ENCODE measurements at regions not wholly inside any gene's neighbourhood (a gene's known extent, or its start where the extent isn't known, plus 50 kb on each side); places are given as distances from the start of the nearest gene placed in this dataset.
"Not testable (repeated sequence)": the region's sequence is repeated elsewhere in the genome, so short reads cannot be mapped to it uniquely, and the experiment has no call there.

DNA sequence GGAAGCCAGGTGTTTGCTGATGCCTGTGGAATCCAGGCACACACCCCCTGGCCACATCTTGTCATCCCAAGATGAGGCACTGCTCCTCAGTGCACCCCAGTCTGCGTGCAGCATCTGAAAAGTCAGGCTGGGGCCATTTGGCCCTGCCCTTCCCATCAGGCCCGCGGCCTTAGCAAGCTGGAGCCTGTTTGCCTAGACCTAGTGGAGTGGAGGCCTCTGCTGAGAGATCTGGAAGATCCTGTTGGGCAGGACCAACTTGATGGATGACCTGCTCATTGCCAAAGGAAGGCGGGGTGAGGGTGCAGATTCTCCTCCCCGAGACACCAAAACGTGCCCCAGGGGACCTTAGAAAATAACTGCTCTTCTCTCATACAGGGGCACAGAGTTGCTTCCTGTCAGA, 220.2 kb downstream of the SHQ1 start:
- peaks cover 23% of the 10 kb centered on the region for H3K4me1 Mint-ChIP-seq (ENCODE audit: low read depth)
- H3K4me3 Mint-ChIP-seq: no peak overlapping the region
- ATAC-seq: no peak
- DNase-seq: no peak
- peaks cover 1% of the 10 kb centered on the region for H3K27me3 Mint-ChIP-seq (ENCODE audit: low read depth)
- no peaks in the 10 kb centered on the region for H3K36me3 Mint-ChIP-seq (ENCODE audit: insufficient read depth)
- peaks cover 4% of the 10 kb centered on the region for H3K9me3 Mint-ChIP-seq

DNA sequence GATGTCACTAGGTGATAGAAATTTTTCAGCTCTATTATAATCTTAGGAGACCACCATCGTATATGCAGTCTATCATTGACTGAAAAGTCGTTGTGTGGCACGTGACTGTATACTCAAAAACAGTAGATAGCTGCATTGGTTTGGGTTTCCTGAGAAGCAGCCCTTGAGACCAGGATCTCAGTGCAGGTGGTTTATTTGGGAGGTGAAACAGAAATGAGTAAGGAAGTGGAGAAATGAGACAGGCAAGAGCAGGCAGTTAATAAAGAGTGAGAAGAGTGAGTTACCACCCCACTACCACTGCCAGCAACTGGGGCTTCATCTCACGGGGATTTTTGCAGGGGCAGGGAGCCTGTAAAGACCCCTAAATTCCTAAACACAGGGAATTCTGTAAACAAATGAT, 221.0 kb downstream of the SHQ1 start:
- no peak for ATAC-seq
- DNase-seq: no peak
- Mint-ChIP-seq H3K36me3 (ENCODE audit: insufficient read depth) (no peaks in the 10 kb centered on the region), H3K27me3 (ENCODE audit: low read depth) (peaks cover 1% of the 10 kb centered on the region), H3K4me3 (no peak overlapping the region), H3K9me3 (peaks cover 4% of the 10 kb centered on the region), H3K4me1 (ENCODE audit: low read depth) (peaks cover 22% of the 10 kb centered on the region)

DNA sequence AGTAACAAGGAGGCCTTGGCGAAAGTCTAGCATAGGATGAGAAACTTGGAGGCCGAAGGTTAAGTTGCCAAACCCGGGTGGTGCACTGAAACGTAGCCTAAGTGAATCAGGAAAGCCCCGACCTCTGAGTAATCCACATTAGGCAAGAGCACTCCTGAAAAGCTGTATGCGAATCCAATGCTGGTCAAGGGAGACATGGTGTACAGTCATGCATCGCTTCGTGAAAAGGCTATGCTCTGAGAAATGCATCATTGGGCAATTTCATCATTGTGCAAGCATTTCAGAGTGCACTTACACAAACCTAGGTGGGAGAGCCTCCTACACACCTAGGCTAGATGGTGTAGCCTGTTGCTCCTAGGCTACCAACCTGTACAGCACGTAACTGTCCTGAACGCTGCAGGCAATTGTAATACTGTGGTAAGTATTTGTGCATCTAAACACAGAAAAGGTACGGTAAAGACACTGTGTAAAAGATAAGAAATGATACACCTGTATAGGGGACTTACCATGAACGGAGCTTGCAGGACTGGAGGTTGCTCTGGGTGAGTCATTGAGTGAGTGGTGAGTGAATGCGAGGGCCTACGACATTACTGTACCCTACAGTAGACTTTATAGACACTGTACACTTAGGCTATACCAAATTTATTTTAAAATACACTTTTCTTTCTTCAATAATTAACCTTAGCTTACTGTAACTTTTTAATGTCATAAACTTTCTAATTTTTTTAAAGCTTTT, 222.5 kb downstream of the SHQ1 start:
- H3K36me3 Mint-ChIP-seq (ENCODE audit: insufficient read depth): no peaks in the 10 kb centered on the region
- H3K27me3 Mint-ChIP-seq (ENCODE audit: low read depth): peaks cover 1% of the 10 kb centered on the region
- peaks cover 3% of the 10 kb centered on the region for H3K9me3 Mint-ChIP-seq
- DNase-seq (no peak), ATAC-seq (peak in 1 of 2 donors; percentile 33)
- peaks cover 22% of the 10 kb centered on the region for H3K4me1 Mint-ChIP-seq (ENCODE audit: low read depth)
- no peak overlapping the region for H3K4me3 Mint-ChIP-seq

DNA sequence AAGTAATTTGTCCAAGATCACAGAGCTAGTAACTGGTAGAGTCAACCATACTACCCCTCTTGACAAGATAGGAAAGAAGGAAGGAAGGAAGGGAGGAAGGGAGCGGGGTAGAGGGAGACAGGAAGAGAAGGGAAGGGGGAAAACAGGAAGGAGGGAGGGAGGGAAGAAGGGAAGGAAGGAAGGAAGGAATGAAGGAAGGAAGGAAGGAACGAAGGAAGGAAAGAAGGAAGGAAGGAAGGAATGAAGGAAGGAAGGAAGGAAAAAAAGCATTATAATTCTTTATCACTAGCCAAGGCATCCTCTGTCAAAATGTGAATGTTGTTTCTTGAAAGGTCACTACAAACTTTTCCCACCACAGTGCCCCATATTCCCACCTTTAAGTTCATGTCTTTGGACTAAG, 223.6 kb downstream of the SHQ1 start:
- no peak for ATAC-seq
- peaks cover 1% of the 10 kb centered on the region for H3K27me3 Mint-ChIP-seq (ENCODE audit: low read depth)
- H3K4me3 Mint-ChIP-seq: no peak overlapping the region
- no peaks in the 10 kb centered on the region for H3K36me3 Mint-ChIP-seq (ENCODE audit: insufficient read depth)
- peaks cover 20% of the 10 kb centered on the region for H3K4me1 Mint-ChIP-seq (ENCODE audit: low read depth)
- no peak for DNase-seq
- peaks cover 3% of the 10 kb centered on the region for H3K9me3 Mint-ChIP-seq

DNA sequence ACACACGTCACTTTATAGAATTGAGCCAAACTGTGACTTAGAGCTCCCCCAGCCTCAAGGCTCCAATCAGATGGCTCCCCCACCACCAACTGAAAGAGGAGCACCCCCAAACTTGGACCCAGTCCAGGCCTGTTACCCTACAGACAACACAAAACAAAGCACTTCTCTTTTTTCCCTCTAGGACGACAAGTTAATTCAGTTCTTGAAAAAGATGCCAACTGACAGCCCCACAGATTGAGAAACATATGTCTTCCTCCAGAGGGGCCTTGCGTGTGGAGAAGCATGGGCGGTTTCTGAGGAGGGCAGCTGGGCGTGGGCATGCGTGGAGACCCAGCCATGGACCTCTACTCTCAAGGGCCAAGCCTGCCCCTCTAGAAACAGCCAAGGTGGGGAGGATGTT, 229.5 kb downstream of the SHQ1 start:
- DNase-seq: no peak
- no peak for ATAC-seq
- H3K36me3 Mint-ChIP-seq (ENCODE audit: insufficient read depth): no peaks in the 10 kb centered on the region
- no peaks in the 10 kb centered on the region for H3K27me3 Mint-ChIP-seq (ENCODE audit: low read depth)
- H3K9me3 Mint-ChIP-seq: peaks cover 13% of the 10 kb centered on the region
- no peak overlapping the region for H3K4me3 Mint-ChIP-seq
- H3K4me1 Mint-ChIP-seq (ENCODE audit: low read depth): peaks cover 5% of the 10 kb centered on the region

DNA sequence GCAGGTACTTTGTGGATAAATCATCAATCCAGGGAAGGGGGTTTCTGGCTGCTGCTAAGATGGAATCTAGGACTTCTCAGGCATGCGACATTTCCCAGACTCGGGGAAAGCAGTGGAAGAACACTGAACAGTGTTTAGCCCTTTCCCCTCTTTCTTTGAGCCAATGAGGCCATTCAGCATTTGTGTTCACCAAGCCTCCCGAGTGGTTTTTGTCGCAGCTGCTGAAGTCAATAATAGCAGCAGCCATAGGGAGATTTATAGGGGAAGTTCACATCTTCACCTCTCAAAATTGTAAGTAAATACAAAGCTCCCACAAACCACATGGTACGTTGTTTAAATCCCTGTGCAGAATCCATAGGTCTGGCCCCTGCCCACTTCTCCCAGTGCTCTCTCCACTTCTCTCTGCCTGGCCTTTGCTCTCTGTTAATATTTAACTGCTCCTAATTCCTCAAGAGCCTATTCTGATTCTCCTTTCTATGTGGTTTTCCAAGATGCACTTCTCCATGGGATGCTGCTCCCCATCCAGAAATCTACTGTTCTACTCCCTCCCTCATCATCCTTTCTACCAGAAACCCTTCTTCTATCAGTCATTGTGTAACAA, 230.7 kb downstream of the SHQ1 start:
- no peak for ATAC-seq

DNA sequence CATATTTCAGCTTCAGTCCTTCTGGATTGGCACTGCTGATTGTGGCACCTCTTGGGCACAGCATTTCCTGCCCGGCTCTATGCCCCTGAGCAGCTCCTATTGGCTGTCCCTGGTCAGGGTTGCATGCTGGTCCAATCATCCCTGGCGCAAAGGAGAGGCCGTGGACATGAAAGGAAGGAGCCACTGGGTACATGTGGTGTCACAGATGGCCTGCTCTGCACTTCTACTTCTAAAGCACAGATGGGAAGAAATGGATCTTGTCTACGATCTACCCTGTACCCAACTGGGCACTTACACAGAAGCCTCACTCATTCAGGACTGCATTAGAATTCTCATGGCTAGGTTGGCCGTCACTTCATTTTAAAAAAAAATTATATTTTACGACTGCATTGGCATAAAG, 232.5 kb downstream of the SHQ1 start:
- no peak for ATAC-seq

More for the DNA sequence above, 230.7 kb downstream of the SHQ1 start:
- no peaks in the 10 kb centered on the region for H3K36me3 Mint-ChIP-seq (ENCODE audit: insufficient read depth)
- H3K27me3 Mint-ChIP-seq (ENCODE audit: low read depth): no peaks in the 10 kb centered on the region
- peaks cover 5% of the 10 kb centered on the region for H3K4me1 Mint-ChIP-seq (ENCODE audit: low read depth)
- no peak overlapping the region for H3K4me3 Mint-ChIP-seq
- H3K9me3 Mint-ChIP-seq: peaks cover 13% of the 10 kb centered on the region
- no peak for DNase-seq

DNA sequence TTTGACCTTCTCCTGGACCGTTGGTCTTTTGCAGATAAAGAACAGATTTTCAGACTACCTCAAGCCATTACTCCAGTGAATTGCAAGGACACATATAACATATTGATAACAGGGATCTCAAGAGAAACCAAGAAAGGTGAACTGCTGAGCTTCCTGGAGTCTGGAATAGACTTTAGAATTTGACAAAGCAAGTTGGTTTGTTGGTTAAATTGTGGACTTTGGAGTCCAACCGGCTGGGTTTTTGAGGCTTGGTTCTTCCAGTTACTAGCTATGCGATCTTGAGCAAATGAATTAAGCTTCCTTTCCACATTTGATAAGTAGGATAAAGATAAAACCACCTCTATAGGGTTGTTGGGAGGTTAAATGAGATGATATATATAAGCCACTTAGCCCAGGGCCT, 233.1 kb downstream of the SHQ1 start:
- Mint-ChIP-seq H3K4me1 (ENCODE audit: low read depth) (peaks cover 5% of the 10 kb centered on the region), H3K36me3 (ENCODE audit: insufficient read depth) (no peaks in the 10 kb centered on the region)

More for the DNA sequence above, 232.5 kb downstream of the SHQ1 start:
- H3K9me3 Mint-ChIP-seq: peaks cover 10% of the 10 kb centered on the region
- no peaks in the 10 kb centered on the region for H3K36me3 Mint-ChIP-seq (ENCODE audit: insufficient read depth)
- no peaks in the 10 kb centered on the region for H3K27me3 Mint-ChIP-seq (ENCODE audit: low read depth)
- H3K4me3 Mint-ChIP-seq: no peak overlapping the region
- no peak for DNase-seq
- H3K4me1 Mint-ChIP-seq (ENCODE audit: low read depth): peaks cover 5% of the 10 kb centered on the region

DNA sequence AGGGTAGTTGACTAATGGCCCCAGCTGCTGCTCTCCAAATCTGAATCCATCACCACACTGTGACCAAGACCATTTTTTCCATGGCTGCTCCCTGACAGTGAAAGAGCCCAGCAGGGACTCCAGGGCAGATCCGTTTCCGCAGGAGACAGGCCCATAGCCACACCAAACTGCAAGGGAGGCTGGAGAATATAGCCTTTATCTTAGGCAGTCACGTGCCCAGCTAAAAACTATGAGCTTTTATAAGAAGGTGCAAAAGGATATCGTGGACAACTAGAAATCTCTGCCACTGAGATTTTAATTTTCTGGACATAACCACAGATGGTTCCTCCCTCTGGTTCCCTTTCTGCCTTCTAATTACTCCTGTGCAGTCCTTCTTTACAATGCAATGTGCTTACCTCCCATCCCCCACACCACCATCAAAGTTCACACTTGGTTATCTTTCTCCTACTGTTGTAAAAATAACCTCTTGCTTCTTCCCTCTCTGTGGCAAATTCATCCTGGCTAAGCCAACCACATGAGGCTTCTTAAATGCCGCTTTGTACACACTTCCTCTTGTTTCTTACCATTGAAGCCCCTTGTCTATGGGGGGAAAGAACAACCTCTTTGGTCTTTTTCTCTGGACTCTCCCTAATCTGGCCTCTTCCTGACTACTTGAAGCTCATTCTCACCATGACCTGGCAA, 233.7 kb downstream of the SHQ1 start:
- Mint-ChIP-seq H3K36me3 (ENCODE audit: insufficient read depth) (no peaks in the 10 kb centered on the region), H3K4me3 (no peak overlapping the region), H3K9me3 (peaks cover 10% of the 10 kb centered on the region), H3K27me3 (ENCODE audit: low read depth) (no peaks in the 10 kb centered on the region), H3K4me1 (ENCODE audit: low read depth) (peaks cover 5% of the 10 kb centered on the region)
- no peak for ATAC-seq
- DNase-seq: no peak

More for the DNA sequence above, 233.1 kb downstream of the SHQ1 start:
- ATAC-seq: no peak
- Mint-ChIP-seq H3K9me3 (peaks cover 10% of the 10 kb centered on the region), H3K4me3 (no peak overlapping the region), H3K27me3 (ENCODE audit: low read depth) (no peaks in the 10 kb centered on the region)
- no peak for DNase-seq

DNA sequence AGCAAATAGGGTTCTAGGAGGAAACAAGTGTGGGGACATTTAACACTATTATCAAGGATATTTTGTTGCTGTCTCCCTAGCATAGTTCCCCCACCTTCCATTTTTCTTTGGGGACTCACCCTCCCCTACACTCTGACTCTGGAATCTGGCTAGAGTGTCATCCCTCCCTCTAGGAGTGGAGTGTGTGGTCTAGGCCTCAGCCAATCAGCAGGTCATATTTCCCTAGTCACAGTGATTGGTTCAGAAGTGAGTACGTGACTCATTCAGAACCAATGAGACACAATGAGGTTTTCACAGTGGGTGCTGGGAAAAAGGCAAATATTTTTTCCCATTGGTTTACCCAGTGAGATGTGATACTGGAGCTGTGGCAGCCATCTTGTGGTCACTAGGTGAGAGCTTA, 234.4 kb downstream of the SHQ1 start:
- H3K9me3 Mint-ChIP-seq: peaks cover 10% of the 10 kb centered on the region
- no peaks in the 10 kb centered on the region for H3K36me3 Mint-ChIP-seq (ENCODE audit: insufficient read depth)
- ATAC-seq: no peak
- peaks cover 5% of the 10 kb centered on the region for H3K4me1 Mint-ChIP-seq (ENCODE audit: low read depth)
- DNase-seq: no peak
- no peaks in the 10 kb centered on the region for H3K27me3 Mint-ChIP-seq (ENCODE audit: low read depth)
- no peak overlapping the region for H3K4me3 Mint-ChIP-seq

DNA sequence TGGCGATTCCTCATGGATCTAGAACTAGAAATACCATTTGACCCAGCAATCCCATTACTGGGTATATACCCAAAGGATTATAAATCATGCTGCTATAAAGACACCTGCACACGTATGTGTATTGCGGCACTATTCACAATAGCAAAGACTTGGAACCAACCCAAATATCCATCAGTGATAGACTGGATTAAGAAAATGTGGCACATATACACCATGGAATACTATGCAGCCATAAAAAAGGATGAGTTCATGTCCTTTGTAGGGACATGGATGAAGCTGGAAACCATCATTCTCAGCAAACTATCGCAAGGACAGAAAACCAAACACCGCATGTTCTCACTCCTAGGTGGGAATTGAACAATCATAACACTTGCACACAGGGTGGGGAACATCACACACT, 239.1 kb downstream of the SHQ1 start:
- H3K4me3 Mint-ChIP-seq; H3K9me3 Mint-ChIP-seq; H3K4me1 Mint-ChIP-seq (ENCODE audit: low read depth); H3K36me3 Mint-ChIP-seq (ENCODE audit: insufficient read depth); H3K27me3 Mint-ChIP-seq (ENCODE audit: low read depth); ATAC-seq; DNase-seq: not testable (repeated sequence)

DNA sequence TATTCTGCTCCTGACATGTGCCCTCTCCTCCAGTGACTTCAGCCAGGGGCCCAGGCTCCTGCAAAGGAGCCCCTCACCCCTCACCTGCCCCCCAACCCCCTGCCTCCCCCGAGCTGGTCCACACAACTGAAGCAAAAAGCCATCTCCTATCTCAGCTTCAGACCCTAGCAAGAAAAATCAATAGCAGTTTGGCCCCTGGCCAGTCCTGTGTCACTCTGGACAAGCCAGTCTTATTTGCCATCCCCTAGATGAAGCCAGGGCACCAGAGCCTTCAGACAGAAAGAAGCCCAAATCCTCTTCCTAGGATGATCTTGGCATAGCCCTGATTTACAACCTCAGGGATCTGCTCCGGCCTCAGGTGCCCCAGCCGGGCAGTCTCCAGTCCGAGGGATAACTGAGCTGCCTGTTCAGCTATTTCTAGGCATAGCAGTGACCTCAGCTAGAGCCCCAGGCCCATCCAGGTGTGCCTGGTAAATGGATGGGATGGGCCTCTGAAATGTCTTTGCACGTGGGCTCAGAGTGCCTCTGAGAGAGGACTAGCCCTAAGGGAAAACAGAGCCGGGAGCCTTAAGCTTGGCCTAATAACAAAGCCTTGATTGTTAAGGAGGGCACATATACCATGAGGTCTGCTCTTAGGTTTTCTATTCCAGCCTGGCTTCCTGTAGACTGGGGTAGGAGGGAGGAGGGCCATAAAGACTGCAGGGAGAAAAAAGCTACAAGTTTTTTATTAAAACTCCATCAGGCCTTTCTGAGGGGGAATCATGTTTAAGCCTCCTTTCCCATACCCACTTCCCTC, 242.0 kb downstream of the SHQ1 start:
- Mint-ChIP-seq H3K9me3 (no peaks in the 10 kb centered on the region), H3K4me3 (no peak overlapping the region), H3K27me3 (ENCODE audit: low read depth) (no peaks in the 10 kb centered on the region), H3K4me1 (ENCODE audit: low read depth) (no peaks in the 10 kb centered on the region), H3K36me3 (ENCODE audit: insufficient read depth) (no peaks in the 10 kb centered on the region)
- DNase-seq (no peak), ATAC-seq (no peak)

DNA sequence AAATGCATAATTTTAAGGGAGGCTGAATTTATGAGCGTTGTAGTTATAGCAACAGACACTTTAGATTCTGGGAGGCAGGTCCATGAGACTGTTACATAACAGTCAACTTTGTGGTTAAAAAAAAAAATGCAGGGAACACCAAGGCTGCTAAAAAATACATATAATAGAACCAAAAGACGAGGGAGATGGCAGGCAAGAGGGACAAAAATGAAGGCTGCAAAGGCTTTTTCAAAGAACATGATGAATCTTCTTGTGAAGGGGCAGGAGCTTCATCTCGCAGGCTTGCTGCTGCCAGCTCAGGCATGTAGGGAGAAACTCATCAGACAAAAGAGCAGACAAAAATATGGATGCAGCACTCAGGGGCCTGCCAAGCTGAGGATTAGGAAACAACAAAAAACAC, 243.9 kb downstream of the SHQ1 start:
- ATAC-seq (no peak), DNase-seq (no peak)
- Mint-ChIP-seq H3K4me3 (no peak overlapping the region), H3K9me3 (no peaks in the 10 kb centered on the region), H3K27me3 (ENCODE audit: low read depth) (peaks cover 2% of the 10 kb centered on the region), H3K4me1 (ENCODE audit: low read depth) (no peaks in the 10 kb centered on the region), H3K36me3 (ENCODE audit: insufficient read depth) (no peaks in the 10 kb centered on the region)

DNA sequence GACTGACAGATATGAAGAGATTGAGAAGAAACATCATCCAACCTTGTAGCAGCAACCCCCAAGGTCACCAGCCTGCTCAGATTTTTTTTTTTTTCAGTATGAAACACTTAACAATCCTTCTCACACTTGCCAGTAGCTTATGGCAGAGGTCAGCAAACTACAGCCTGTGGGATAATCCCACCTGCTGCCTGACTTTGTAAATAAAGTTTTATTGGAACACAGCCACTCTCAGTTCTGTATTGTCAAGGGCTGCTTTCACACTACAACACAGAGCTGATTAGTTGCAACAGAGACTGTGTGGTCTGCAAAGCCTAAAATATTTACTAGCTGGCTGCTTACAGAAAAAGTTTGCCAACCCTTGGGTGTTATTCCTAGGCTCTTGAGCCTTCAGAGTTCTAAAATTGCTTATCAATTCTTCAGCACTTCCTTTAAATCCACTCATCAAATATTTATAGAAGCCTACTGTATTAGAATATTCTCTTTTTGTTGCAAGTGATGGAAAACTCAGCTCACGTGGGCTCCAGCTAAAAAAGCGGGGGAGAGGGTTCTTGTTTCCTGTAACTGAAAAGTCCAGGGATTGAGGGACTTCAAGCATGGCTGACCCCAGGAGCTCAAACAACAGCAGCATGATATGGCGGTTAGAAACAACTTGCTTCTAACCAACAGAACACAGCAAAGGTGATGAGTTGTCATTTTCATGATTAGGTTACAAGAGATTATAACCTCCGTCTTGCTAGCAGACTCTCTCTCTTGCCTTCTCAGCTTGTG, 246.1 kb downstream of the SHQ1 start:
- Mint-ChIP-seq H3K9me3 (no peaks in the 10 kb centered on the region), H3K27me3 (ENCODE audit: low read depth) (peaks cover 2% of the 10 kb centered on the region), H3K4me1 (ENCODE audit: low read depth) (no peaks in the 10 kb centered on the region), H3K36me3 (ENCODE audit: insufficient read depth) (no peaks in the 10 kb centered on the region), H3K4me3 (no peak overlapping the region)
- ATAC-seq (no peak), DNase-seq (no peak)

Data from activated T-cell treated with anti-CD3 and anti-CD28 coated beads, Interleukin-2, amount 50 U/mL, for 4 hours (primary cell).